Liver (tissue), 8 donors: ENCODE measurements at regions not wholly inside any gene's neighbourhood (a gene's known extent, or its start where the extent isn't known, plus 50 kb on each side); places are given as distances from the start of the nearest gene placed in this dataset.

ENCODE experiments used
- DNase-seq: peaks from one replicate; pipeline ENCODE4 v3.0.0-alpha.2; 2017; ENCODE audit warnings: low spot score
- H3K27ac ChIP-seq, 2 donors: one replicate each; pipeline ENCODE4 v1.7.0; 2013; ENCODE audit warnings: inconsistent platforms in 2 of 2, low read length in 2 of 2, control low read depth in 1 of 2, low read depth in 1 of 2, mild to moderate bottlenecking in 1 of 2
- H3K27me3 ChIP-seq, 4 donors: one replicate each; pipeline versions ENCODE4 v1.6.1 to v1.7.0; 2013; ENCODE audit warnings: low read length in 3 of 4, inconsistent platforms in 1 of 4, mild to moderate bottlenecking in 1 of 4, moderate library complexity in 1 of 4; ENCODE audit not compliant: control insufficient read depth in 4 of 4, insufficient read depth in 4 of 4
- H3K36me3 ChIP-seq, 4 donors: one replicate each; pipeline versions ENCODE4 v1.6.1 to v1.7.0; 2013; ENCODE audit warnings: low read length in 3 of 4, mild to moderate bottlenecking in 3 of 4, low read depth in 1 of 4, moderate library complexity in 1 of 4; ENCODE audit not compliant: control insufficient read depth in 4 of 4, insufficient read depth in 3 of 4
- H3K4me1 ChIP-seq, 4 donors: one replicate each; pipeline versions ENCODE4 v1.6.1 to v1.7.0; 2013; ENCODE audit warnings: low read length in 3 of 4, mild to moderate bottlenecking in 3 of 4, moderate library complexity in 1 of 4; ENCODE audit not compliant: control insufficient read depth in 4 of 4, insufficient read depth in 4 of 4
- H3K4me3 ChIP-seq, 3 donors: one replicate each; pipeline versions ENCODE4 v1.6.1 to v1.7.0; 2013; ENCODE audit warnings: low read length in 3 of 3, control low read depth in 1 of 3, low read depth in 1 of 3, mild to moderate bottlenecking in 1 of 3
- H3K9ac ChIP-seq, 2 donors: one replicate each; pipeline ENCODE4 v1.7.0; 2013; ENCODE audit warnings: low read length in 2 of 2, mild to moderate bottlenecking in 2 of 2, moderate library complexity in 2 of 2, control low read depth in 1 of 2, low read depth in 1 of 2
- H3K9me3 ChIP-seq, 4 donors: one replicate each; pipeline versions ENCODE4 v1.6.1 to v1.7.0; 2013; ENCODE audit warnings: low read length in 3 of 4; ENCODE audit not compliant: control insufficient read depth in 4 of 4
- ATF3 ChIP-seq: IDR thresholded peaks from 2 replicates; pipeline ENCODE4 v1.6.1; 2016; ENCODE audit warnings: antibody characterized with exemption
- CTCF ChIP-seq: fragments of 150-350 bp; IDR thresholded peaks from 2 replicates; pipeline ENCODE4 v1.5.1; 2017; ENCODE audit warnings: improper control_type of control experiment, low read depth, low read length; ENCODE audit not compliant: missing input control
- EGR1 ChIP-seq, 2 donors: IDR thresholded peaks; 2 replicates each; pipeline ENCODE4 v1.6.1; 2016 to 2018; ENCODE audit warnings: antibody characterized with exemption in 2 of 2, low read depth in 2 of 2
- FOXA2 ChIP-seq: IDR thresholded peaks from 2 replicates; pipeline ENCODE4 v1.6.1; 2016; ENCODE audit warnings: antibody characterized with exemption
- GABPA ChIP-seq, 2 donors: IDR thresholded peaks in 1 of 2; conservative IDR thresholded peaks in 1 of 2; 2 replicates each; pipeline ENCODE4 v1.6.1; 2016; ENCODE audit warnings: antibody characterized with exemption in 2 of 2, mild to moderate bottlenecking in 1 of 2, moderate library complexity in 1 of 2
- HNF4A ChIP-seq, 2 donors: conservative IDR thresholded peaks; 2 replicates each; pipeline ENCODE4 v1.6.1; 2016; ENCODE audit warnings: antibody characterized with exemption in 2 of 2, mild to moderate bottlenecking in 2 of 2
- HNF4G ChIP-seq: IDR thresholded peaks from 2 replicates; pipeline ENCODE4 v1.6.1; 2016; ENCODE audit warnings: antibody characterized with exemption
- JUND ChIP-seq, 2 donors: IDR thresholded peaks; 2 replicates each; pipeline ENCODE4 v1.6.1; 2016; ENCODE audit warnings: antibody characterized with exemption in 2 of 2
- NR2F2 ChIP-seq: IDR thresholded peaks from 2 replicates; pipeline ENCODE4 v1.6.1; 2016; ENCODE audit warnings: antibody characterized with exemption
- RAD21 ChIP-seq, 2 donors: IDR thresholded peaks; 2 replicates each; pipeline ENCODE4 v1.6.1; 2016; ENCODE audit warnings: antibody characterized with exemption in 2 of 2, mild to moderate bottlenecking in 2 of 2
- REST ChIP-seq: IDR thresholded peaks from 2 replicates; pipeline ENCODE4 v1.6.1; 2016; ENCODE audit warnings: antibody characterized with exemption, mild to moderate bottlenecking
- RXRA ChIP-seq, 2 donors: IDR thresholded peaks; 2 replicates each; pipeline ENCODE4 v1.6.1; 2017 to 2018; ENCODE audit warnings: antibody characterized with exemption in 2 of 2, mild to moderate bottlenecking in 1 of 2
- SP1 ChIP-seq: IDR thresholded peaks from 2 replicates; pipeline ENCODE4 v1.6.1; 2018; ENCODE audit warnings: antibody characterized with exemption, mild to moderate bottlenecking
- TAF1 ChIP-seq: conservative IDR thresholded peaks from 2 replicates; pipeline ENCODE4 v1.6.1; 2016; ENCODE audit warnings: antibody characterized with exemption, mild to moderate bottlenecking
- YY1 ChIP-seq: IDR thresholded peaks from 2 replicates; pipeline ENCODE4 v1.6.1; 2016; ENCODE audit warnings: antibody characterized with exemption, mild to moderate bottlenecking
- ZBTB33 ChIP-seq: IDR thresholded peaks from 2 replicates; pipeline ENCODE4 v1.6.1; 2016; ENCODE audit warnings: antibody characterized with exemption
- WGBS: extraction: QIAGEN DNeasy Blood & Tissue Kit; methylation state at CpG from one replicate; pipeline ENCODE4 v1.1.7; 2013; 5-methylcytosine and 5-hydroxymethylcytosine counted together
- donor health status: healthy.
- donor health status: healthy.
- donor health status: healthy.
- donor health status: healthy.
- donor health status: healthy.

- TF ChIP-seq ZBTB33 (no peak), HNF4A (conservative IDR thresholded peaks at IDR 0.05) (no peak), GABPA (IDR thresholded peaks at IDR 0.05 in 1 of 2, conservative IDR thresholded peaks at IDR 0.05 in 1 of 2) (no peak)
Observed at GRCh38 chr11:91470656-91471055, 754.0 kb upstream of the FAT3 start (continued).

- Histone ChIP-seq H3K27me3 (no peaks in the 10 kb centered on the region), H3K4me3 (no peak overlapping the region)
- WGBS: 69% methylated on average over 1 of the region's 1 CpG
Observed at GRCh38 chr11:91459840-91460239, 764.8 kb upstream of the FAT3 start.

GRCh38 chr11:91446267-91446666, 778.4 kb upstream of the FAT3 start:
- H3K9me3 ChIP-seq: no peaks in the 10 kb centered on the region
- no peaks in the 10 kb centered on the region for H3K36me3 ChIP-seq
- peaks cover 0 to 2% (median 0%) of the 10 kb centered on the region in 4 donors for H3K27me3 ChIP-seq
- no peaks in the 10 kb centered on the region for H3K4me1 ChIP-seq
- H3K27ac ChIP-seq: no peak overlapping the region
- 59% methylated on average over 4 of the region's 4 CpGs for WGBS
- DNase-seq: no peak
- H3K9ac ChIP-seq: no peak overlapping the region
- TF ChIP-seq ATF3 (no peak), YY1 (no peak), TAF1 (no peak), REST (no peak), HNF4A (conservative IDR thresholded peaks at IDR 0.05) (no peak), JUND (IDR thresholded peaks at IDR 0.05) (no peak), RAD21 (IDR thresholded peaks at IDR 0.05) (no peak), FOXA2 (no peak), RXRA (IDR thresholded peaks at IDR 0.05) (no peak), EGR1 (IDR thresholded peaks at IDR 0.05; ENCODE audit: low read depth in 2 of 2) (no peak), GABPA (IDR thresholded peaks at IDR 0.05 in 1 of 2, conservative IDR thresholded peaks at IDR 0.05 in 1 of 2) (no peak), SP1 (no peak), HNF4G (no peak), ZBTB33 (no peak)
- no peak overlapping the region for H3K4me3 ChIP-seq

More at GRCh38 chr11:91459840-91460239, 764.8 kb upstream of the FAT3 start:
- Histone ChIP-seq H3K27ac (no peak overlapping the region), H3K4me1 (no peaks in the 10 kb centered on the region), H3K9me3 (no peaks in the 10 kb centered on the region), H3K9ac (no peak overlapping the region), H3K36me3 (no peaks in the 10 kb centered on the region)
- TF ChIP-seq JUND (IDR thresholded peaks at IDR 0.05) (no peak), RXRA (IDR thresholded peaks at IDR 0.05) (no peak), NR2F2 (no peak), CTCF (no peak)
- no peak for DNase-seq
